ENCODE measurements at regions not wholly inside any gene's neighbourhood (a gene's known extent, or its start where the extent isn't known, plus 50 kb on each side); places are given as distances from the start of the nearest gene placed in this dataset.
"Not testable (repeated sequence)": the region's sequence is repeated elsewhere in the genome, so short reads cannot be mapped to it uniquely, and the experiment has no call there.

- DNase-seq (ENCODE audit: low read depth), result no peak
Observed at GRCh38 chr15:39239562-39239961, 341.3 kb upstream of the THBS1 start.

GRCh38 chr15:39242345-39242744, 338.5 kb upstream of the THBS1 start:
- no peak for DNase-seq (ENCODE audit: low read depth)

DNA sequence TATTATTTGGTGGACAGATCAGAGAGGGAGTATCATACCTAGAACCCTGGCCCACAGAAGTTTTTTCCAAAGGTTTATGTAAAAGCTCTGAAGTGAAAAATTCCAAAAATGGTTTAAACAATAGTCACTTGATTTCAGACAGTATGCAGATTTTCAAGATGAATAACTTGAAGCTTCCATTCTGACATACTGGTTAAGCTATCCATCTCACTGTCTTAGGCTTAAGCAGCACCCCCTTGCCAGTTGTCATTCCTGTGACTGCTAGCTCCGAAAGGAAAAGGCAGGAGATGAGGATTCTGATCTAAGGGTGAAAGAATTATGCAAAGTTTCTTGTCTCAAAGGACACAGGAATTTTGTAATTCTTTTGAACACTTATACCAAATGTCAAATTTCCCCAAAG, 337.5 kb upstream of the THBS1 start:
- DNase-seq (ENCODE audit: low read depth), result no peak

DNA sequence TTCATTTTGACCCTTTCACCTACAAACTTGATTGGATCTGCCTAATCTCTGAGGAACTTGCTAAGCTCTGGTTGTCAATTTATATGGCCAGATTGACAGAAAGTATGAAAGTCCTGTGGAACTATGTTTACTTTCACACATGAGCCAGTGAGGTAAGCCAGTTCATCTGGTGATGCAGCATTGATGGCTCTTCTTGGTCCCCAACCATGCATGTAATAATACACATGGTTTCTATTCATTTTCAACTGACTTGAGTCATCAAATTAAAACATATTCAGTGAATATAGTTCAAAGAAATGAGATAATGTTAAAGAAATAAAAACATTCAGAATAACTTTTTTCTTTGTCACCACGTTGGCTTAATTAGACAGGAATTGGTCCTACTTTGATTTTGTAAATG, 336.1 kb upstream of the THBS1 start:
- DNase-seq (ENCODE audit: low read depth), result no peak

- no peak for DNase-seq (ENCODE audit: low read depth)
Observed at GRCh38 chr15:39246523-39246922, 334.4 kb upstream of the THBS1 start.

GRCh38 chr15:39247574-39247973, 333.3 kb upstream of the THBS1 start:
- DNase-seq (ENCODE audit: low read depth), result no peak

DNA sequence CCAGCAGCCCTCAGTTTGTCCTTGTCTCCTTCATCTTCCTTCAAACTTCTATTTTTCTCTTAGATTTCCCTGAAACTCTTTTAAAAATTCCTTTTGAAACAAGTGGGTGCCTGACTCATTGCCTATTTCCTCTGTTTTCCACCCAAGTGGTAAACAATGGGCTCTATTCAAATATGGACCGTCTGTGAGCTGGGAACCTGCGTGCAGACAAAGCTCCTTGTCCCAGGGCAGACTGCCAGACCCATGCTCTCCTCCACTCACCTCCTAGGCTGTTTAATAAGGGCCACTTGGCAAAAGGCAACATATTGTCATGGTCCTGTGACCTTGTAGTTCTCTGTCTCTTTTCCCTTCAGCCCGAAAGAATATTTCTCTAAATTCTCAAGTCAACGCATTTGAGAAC, 332.7 kb upstream of the THBS1 start:
- no peak for DNase-seq (ENCODE audit: low read depth)

DNA sequence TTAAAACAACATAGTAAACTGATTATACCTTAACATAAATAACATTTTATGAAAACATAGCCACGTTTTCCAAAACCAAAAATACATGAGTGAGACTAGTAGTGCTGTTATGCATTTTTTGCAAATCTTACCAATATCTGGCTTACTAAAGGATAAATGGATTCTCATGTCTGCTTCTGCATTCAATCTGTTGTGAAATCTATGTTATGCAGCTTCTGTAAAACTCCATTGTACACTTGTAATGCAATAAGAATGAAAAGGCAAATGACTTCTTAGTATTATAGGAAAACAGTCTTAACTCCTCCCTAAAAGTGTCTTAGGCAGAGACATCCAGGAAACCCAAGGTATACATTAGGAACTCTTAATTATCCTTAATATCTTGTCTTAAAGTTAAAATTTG, 330.9 kb upstream of the THBS1 start:
- no peak for DNase-seq (ENCODE audit: low read depth)

DNA sequence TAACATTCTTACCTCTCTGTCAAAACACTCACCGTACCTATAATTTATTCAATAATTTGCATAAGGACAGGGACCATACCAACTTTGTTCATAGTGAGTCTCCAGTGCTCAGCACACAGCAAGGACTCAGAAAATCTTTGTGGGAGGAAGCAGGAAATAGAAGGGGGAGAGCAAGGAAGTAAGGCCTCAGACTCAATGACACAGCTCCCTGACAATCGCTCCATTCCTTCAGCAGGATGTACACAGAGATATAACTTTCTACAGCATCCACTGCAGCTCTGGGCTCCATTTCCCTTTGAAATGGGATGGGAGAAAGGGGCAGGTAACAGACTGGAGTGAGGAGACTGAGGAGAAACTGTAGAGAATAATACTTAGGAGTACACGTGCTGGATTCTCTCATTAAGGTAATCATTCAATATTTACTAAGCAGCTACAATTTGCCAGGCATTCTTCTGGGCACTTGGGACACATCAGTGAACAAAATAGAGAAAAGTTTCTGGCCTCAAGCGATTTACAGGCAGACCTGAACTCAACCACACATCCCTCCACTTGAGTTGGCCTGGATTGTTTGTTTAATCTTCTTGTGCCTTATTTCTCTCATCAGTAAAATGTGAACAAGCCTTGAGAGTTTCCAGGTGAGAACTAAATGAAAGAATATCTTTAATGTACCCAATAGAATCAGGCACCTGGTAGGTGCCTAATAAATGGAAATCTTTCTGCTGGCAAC, 330.3 kb upstream of the THBS1 start:
- DNase-seq (ENCODE audit: low read depth), result no peak

DNA sequence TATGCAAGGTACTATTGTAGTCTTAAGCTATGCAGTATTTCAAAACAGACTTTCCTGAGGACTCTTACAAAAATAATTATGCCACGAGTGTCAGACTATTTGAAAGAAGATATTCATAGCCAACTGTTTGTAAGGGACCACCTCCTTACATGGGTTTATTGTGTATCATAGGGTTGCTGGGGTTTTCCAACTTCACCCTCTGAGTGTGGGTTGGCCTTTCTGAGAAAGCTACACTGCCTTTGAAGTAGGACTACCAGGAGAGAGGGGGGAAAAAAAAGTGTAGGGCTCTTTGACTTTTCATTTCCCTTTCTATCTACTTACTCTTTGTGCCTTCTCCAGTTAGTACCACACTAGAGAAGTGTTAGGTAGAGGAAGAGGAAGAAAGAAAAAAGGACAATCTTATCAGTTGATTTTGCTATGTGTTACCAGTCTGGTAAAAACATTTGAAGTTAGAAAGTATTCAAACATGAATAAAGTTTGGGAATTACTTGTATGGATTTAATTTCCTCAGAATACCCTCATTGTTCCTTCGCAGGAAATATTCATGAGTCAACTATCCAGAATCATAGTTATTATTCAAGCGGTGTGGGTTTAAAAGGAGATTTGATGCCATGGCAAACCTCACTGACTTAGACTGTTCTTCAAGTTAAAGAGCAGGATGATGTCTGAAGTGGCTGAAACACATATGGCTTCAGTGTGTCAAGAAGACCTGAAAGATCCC, 329.3 kb upstream of the THBS1 start:
- no peak for DNase-seq (ENCODE audit: low read depth)

GRCh38 chr15:39252134-39252470, 328.8 kb upstream of the THBS1 start:
- no peak for DNase-seq (ENCODE audit: low read depth)

DNA sequence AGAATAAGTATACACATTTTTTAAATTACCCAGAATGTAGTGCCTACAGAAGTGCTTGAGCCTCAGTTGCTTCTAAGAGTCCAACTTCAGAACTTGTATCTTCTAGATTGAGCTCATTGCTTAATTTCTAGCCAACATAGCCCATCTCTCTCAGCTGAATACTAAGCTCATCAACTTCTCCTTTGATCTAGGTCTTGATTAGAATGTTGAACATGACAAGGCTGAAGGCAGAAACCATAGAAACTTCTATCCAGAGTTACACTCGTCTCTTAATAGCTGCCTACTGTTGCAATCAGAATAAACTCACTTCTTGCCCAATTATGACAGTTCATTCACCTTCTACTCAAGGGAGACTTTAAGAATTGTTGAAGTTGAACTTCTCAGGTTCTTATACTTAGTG, 327.3 kb upstream of the THBS1 start:
- DNase-seq (ENCODE audit: low read depth), result no peak

GRCh38 chr15:39254181-39254580, 326.7 kb upstream of the THBS1 start:
- DNase-seq (ENCODE audit: low read depth), result no peak

GRCh38 chr15:39255760-39256159, 325.1 kb upstream of the THBS1 start:
- DNase-seq (ENCODE audit: low read depth), result no peak

DNA sequence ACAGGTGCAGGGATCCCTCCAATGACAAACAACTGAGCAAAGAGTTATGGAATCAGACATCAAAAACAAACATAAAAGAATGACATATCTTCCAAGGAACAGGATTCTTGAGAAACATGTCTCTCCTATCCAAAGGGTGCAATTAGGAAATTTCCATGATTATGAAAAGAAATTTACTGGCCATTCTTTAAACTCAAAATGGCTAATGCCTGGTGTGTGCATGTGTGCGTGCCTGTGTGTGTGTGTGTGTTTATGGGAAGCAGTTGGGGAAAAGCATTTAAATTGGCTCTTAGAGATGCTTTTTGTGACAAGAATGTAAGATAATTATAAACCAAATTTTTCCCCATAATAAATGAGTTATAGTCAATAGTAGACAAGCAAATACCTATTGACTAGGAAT, 320.5 kb upstream of the THBS1 start:
- no peak for DNase-seq (ENCODE audit: low read depth)

- DNase-seq (ENCODE audit: low read depth), result no peak
Observed at GRCh38 chr15:39260791-39261190, 320.1 kb upstream of the THBS1 start.

GRCh38 chr15:39261397-39262183, 319.3 kb upstream of the THBS1 start:
- not testable (repeated sequence) for DNase-seq (ENCODE audit: low read depth)

- DNase-seq (ENCODE audit: low read depth), result not testable (repeated sequence)
Observed at GRCh38 chr15:39262995-39263772, 317.7 kb upstream of the THBS1 start.

GRCh38 chr15:39265261-39265660, 315.6 kb upstream of the THBS1 start:
- no peak for DNase-seq (ENCODE audit: low read depth)

- no peak for DNase-seq (ENCODE audit: low read depth)
Observed at GRCh38 chr15:39266890-39267289, 314.0 kb upstream of the THBS1 start.

DNA sequence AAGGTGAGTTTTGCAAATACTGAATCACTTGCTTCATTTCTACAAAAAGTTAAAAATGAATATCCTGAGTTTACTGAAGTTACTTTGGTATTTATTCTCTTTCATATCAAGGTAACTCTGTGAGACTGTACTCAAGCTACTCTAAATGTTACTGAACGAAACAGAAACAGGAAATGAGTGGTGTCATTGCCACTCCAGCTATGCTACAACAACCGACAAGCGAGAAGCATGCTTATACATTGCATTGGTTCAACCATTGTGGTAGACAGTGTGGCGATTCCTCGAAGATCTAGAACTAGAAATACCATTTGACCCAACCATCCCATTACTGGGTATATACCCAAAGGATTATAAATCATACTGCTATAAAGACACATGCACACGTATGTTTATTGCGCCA, 313.2 kb upstream of the THBS1 start:
- no peak for DNase-seq (ENCODE audit: low read depth)

- no peak for DNase-seq (ENCODE audit: low read depth)
Observed at GRCh38 chr15:39269352-39269751, 311.5 kb upstream of the THBS1 start.
